Sigmoid colon (tissue), 4 donors: ENCODE measurements at regions not wholly inside any gene's neighbourhood (a gene's known extent, or its start where the extent isn't known, plus 50 kb on each side); places are given as distances from the start of the nearest gene placed in this dataset.

Experiments used
- EP300 ChIP-seq, 4 donors: sonication (generic); formaldehyde crosslinking; IDR thresholded peaks; one replicate each; pipeline ENCODE4 v1.6.1; 2017; ENCODE audit warnings: antibody characterized with exemption in 4 of 4
- POLR2A ChIP-seq, 2 donors: fragments of 450-650 bp; IDR thresholded peaks; one replicate each; pipeline ENCODE4 v1.6.1; 2016; ENCODE audit warnings: antibody characterized with exemption in 2 of 2, mild to moderate bottlenecking in 2 of 2, moderate library complexity in 2 of 2
- POLR2AphosphoS5 ChIP-seq, 4 donors: sonication (generic); formaldehyde crosslinking; IDR thresholded peaks; one replicate each; pipeline ENCODE4 v1.6.1; 2017; ENCODE audit warnings: antibody characterized with exemption in 4 of 4
- TF ChIP-seq, protein P1 (sequence below), 4 experiments: fragments of 450-650 bp in 3 of 4; fragments of 200-600 bp in 1 of 4; IDR thresholded peaks; one replicate each; pipeline ENCODE4 v1.5.1; 2016 to 2019; ENCODE audit warnings: antibody characterized with exemption in 4 of 4, mild to moderate bottlenecking in 3 of 4, moderate library complexity in 2 of 4

DNA sequence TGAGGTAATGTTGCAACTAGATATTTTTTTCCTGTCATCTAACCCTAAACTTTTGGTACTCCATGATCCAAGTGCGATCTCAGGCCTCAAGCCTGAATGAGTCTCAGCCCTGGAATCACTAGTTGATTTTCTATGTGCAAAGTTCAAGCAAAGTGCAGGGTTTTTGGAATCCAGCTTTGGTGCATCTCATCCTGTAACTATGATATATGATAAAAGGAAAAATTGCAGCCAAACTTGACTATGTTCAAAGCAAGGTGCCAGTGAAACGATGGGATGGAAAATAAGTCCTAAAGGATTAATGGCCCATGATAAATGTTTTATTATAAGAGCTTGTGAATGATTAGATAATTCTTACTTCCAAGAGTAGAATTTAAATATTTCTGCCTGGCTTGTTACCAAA is 78.9 kb upstream of the NT5C1B start:
- TF ChIP-seq POLR2A (IDR thresholded peaks at IDR 0.05): no peak
- TF ChIP-seq, protein P1, sequence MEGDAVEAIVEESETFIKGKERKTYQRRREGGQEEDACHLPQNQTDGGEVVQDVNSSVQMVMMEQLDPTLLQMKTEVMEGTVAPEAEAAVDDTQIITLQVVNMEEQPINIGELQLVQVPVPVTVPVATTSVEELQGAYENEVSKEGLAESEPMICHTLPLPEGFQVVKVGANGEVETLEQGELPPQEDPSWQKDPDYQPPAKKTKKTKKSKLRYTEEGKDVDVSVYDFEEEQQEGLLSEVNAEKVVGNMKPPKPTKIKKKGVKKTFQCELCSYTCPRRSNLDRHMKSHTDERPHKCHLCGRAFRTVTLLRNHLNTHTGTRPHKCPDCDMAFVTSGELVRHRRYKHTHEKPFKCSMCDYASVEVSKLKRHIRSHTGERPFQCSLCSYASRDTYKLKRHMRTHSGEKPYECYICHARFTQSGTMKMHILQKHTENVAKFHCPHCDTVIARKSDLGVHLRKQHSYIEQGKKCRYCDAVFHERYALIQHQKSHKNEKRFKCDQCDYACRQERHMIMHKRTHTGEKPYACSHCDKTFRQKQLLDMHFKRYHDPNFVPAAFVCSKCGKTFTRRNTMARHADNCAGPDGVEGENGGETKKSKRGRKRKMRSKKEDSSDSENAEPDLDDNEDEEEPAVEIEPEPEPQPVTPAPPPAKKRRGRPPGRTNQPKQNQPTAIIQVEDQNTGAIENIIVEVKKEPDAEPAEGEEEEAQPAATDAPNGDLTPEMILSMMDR (IDR thresholded peaks at IDR 0.05): no peak
- no peak for TF ChIP-seq EP300 (IDR thresholded peaks at IDR 0.05)
- no peak for TF ChIP-seq POLR2AphosphoS5 (IDR thresholded peaks at IDR 0.05)
